T-cell (primary cell): ENCODE measurements at regions not wholly inside any gene's neighbourhood (a gene's known extent, or its start where the extent isn't known, plus 50 kb on each side); places are given as distances from the start of the nearest gene placed in this dataset.

Experiments used
- ATAC-seq, 4 experiments: fragments of 200-7000 bp in 3 of 4; fragments of 150-1000 bp in 1 of 4; cut with Tn5 transposase; replicated peaks in 1 of 4; 1 replicate in 3 of 4; 2 replicates in 1 of 4; pipeline ENCODE4 v1.10.0; 2021; ENCODE audit warnings: moderate library complexity in 3 of 4, mild to moderate bottlenecking in 2 of 4, moderate number of reproducible peaks in 1 of 4
- CTCF ChIA-PET, 2 donors: fragments of 300-600 bp; sonication (Branson Sonifier 250); formaldehyde crosslinking; loops; one replicate each; lab custom pipeline; 2022; ENCODE audit warnings: antibody characterized with exemption in 2 of 2; lab: Charles Lee
- POLR2A ChIA-PET, 2 donors: fragments of 300-600 bp; sonication (Branson Sonifier 250); formaldehyde crosslinking; loops; one replicate each; lab custom pipeline; 2022; ENCODE audit warnings: antibody characterized with exemption in 2 of 2; lab: Charles Lee
- DNase-seq, 35 experiments: peaks; one replicate each; pipeline versions ENCODE4 v3.0.0 to v3.0.0-alpha.2; 2013 to 2023
- H3K27ac ChIP-seq: one replicate; pipeline ENCODE4 v1.5.1; 2013; ENCODE audit warnings: low read length
- H3K27me3 ChIP-seq, 2 experiments: replicated peaks in 1 of 2; 1 replicate in 1 of 2; 2 replicates in 1 of 2; pipeline versions ENCODE4 v1.6.1 to v1.7.0; 2013; ENCODE audit warnings: low read length in 1 of 2, mixed read lengths in 1 of 2; ENCODE audit not compliant: control insufficient read depth in 2 of 2, insufficient read depth in 2 of 2; ENCODE audit errors: extremely low read depth in 1 of 2
- H3K36me3 ChIP-seq, 2 donors: 1 replicate in 1 of 2; 2 replicates in 1 of 2; pipeline versions ENCODE4 v1.6.1 to v1.7.0; 2013; ENCODE audit warnings: low read length in 1 of 2; ENCODE audit not compliant: control insufficient read depth in 2 of 2, insufficient read depth in 1 of 2; ENCODE audit errors: extremely low read depth in 1 of 2
- H3K4me1 ChIP-seq, 2 experiments: 1 replicate in 1 of 2; 2 replicates in 1 of 2; pipeline versions ENCODE4 v1.6.1 to v1.7.0; 2013; ENCODE audit warnings: low read length in 2 of 2, mixed read lengths in 1 of 2; ENCODE audit not compliant: insufficient read depth in 2 of 2, control insufficient read depth in 1 of 2; ENCODE audit errors: extremely low read depth in 1 of 2
- H3K4me3 ChIP-seq, 2 donors: 1 replicate in 1 of 2; 2 replicates in 1 of 2; pipeline versions ENCODE4 v1.5.1 to v1.7.0; 2013; ENCODE audit warnings: mild to moderate bottlenecking in 2 of 2, low read length in 1 of 2, moderate library complexity in 1 of 2; ENCODE audit not compliant: control insufficient read depth in 1 of 2; ENCODE audit errors: extremely low read depth in 1 of 2
- H3K9me3 ChIP-seq: 2 replicates; pipeline ENCODE4 v1.7.0; 2013
- H3K27ac Mint-ChIP-seq, 2 donors: one replicate each; pipeline ENCODE4 v1.8.0; 2020 to 2021; ENCODE audit warnings: mild to moderate bottlenecking in 2 of 2, mixed read lengths in 2 of 2
- H3K27me3 Mint-ChIP-seq, 2 donors: one replicate each; pipeline ENCODE4 v1.8.0; 2021 to 2022; ENCODE audit warnings: mixed read lengths in 2 of 2
- H3K36me3 Mint-ChIP-seq: one replicate; pipeline ENCODE4 v1.8.0; 2021; ENCODE audit warnings: mixed read lengths
- H3K4me1 Mint-ChIP-seq, 3 donors: one replicate each; pipeline ENCODE4 v1.8.0; 2020 to 2022; ENCODE audit warnings: mixed read lengths in 3 of 3, mild to moderate bottlenecking in 1 of 3
- H3K4me3 Mint-ChIP-seq, 3 donors: one replicate each; pipeline ENCODE4 v1.8.0; 2020 to 2022; ENCODE audit warnings: mild to moderate bottlenecking in 3 of 3, mixed read lengths in 3 of 3, moderate library complexity in 3 of 3
- H3K9me3 Mint-ChIP-seq, 3 donors: one replicate each; pipeline ENCODE4 v1.8.0; 2020 to 2022; ENCODE audit warnings: mixed read lengths in 3 of 3
- WGBS: methylation state at CpG from one replicate; pipeline ENCODE4 v1.1.5; 2013; ENCODE audit warnings: missing lambda C conversion rate; ENCODE audit not compliant: insufficient coverage; 5-methylcytosine and 5-hydroxymethylcytosine counted together

DNA sequence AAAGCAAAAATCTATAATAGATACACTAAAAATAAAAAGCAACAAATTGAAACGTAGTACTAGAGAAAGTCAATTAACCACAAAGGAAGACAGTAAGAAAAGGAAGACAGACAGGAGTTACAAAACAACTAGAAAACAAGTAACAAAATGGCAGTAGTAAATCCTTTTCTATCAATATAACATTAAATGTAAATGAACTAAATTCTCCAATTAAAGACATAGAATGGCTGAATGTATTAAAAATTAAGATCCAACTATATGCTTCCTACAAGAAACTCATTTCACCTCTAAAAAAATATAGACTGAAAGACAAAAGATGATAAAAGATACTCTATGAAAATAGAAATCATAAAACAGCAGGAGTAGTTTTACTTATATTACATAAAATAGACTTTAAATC is 79.1 kb downstream of the CTH start:
- Mint-ChIP-seq H3K36me3 (no peaks in the 10 kb centered on the region), H3K27ac (no peak overlapping the region), H3K4me3 (no peak overlapping the region), H3K9me3 (no peaks in the 10 kb centered on the region), H3K4me1 (no peaks in the 10 kb centered on the region), H3K27me3 (peaks cover 4 to 17% of the 10 kb centered on the region in 2 donors)
- Histone ChIP-seq H3K4me1 (no peaks in the 10 kb centered on the region), H3K4me3 (no peak overlapping the region), H3K36me3 (no peaks in the 10 kb centered on the region), H3K27ac (no peak overlapping the region), H3K27me3 (peaks cover 0 to 6% of the 10 kb centered on the region in 2 experiments), H3K9me3 (peaks cover 3% of the 10 kb centered on the region)
- ChIA-PET POLR2A (no interaction called here), CTCF (no interaction called here)
- DNase-seq (no peak), ATAC-seq (no peak)
- WGBS: no CpG with 5 or more reads among the region's 1 CpG

GRCh38 chr1:70495370-70495769 is 84.3 kb downstream of the CTH start:
- no peaks in the 10 kb centered on the region for H3K9me3 Mint-ChIP-seq
- WGBS: no CpG with 5 or more reads among the region's 2 CpGs
- H3K36me3 ChIP-seq: no peaks in the 10 kb centered on the region
- ATAC-seq: no peak
- no peaks in the 10 kb centered on the region for H3K36me3 Mint-ChIP-seq
- H3K4me1 ChIP-seq: no peaks in the 10 kb centered on the region
- H3K27ac ChIP-seq: no peak overlapping the region
- no peak for DNase-seq
- no peaks in the 10 kb centered on the region for H3K27me3 ChIP-seq
- H3K27me3 Mint-ChIP-seq: peaks cover 0 to 8% of the 10 kb centered on the region in 2 donors
- ChIA-PET CTCF (no interaction called here), POLR2A (no interaction called here)
- H3K9me3 ChIP-seq: peaks cover under 1% of the 10 kb centered on the region
- no peak overlapping the region for H3K4me3 ChIP-seq
- no peaks in the 10 kb centered on the region for H3K4me1 Mint-ChIP-seq
- no peak overlapping the region for H3K27ac Mint-ChIP-seq
- H3K4me3 Mint-ChIP-seq: no peak overlapping the region

- DNase-seq (no peak), ATAC-seq (no peak)
- Histone ChIP-seq H3K9me3 (no peaks in the 10 kb centered on the region), H3K27me3 (no peaks in the 10 kb centered on the region), H3K27ac (no peak overlapping the region), H3K36me3 (no peaks in the 10 kb centered on the region), H3K4me3 (no peak overlapping the region), H3K4me1 (no peaks in the 10 kb centered on the region)
- Mint-ChIP-seq H3K9me3 (no peaks in the 10 kb centered on the region), H3K4me3 (no peak overlapping the region), H3K27me3 (peaks cover 0 to 6% of the 10 kb centered on the region in 2 donors), H3K36me3 (no peaks in the 10 kb centered on the region), H3K4me1 (no peaks in the 10 kb centered on the region), H3K27ac (no peak overlapping the region)
- ChIA-PET POLR2A (no interaction called here), CTCF (no interaction called here)
- no CpG with 5 or more reads among the region's 2 CpGs for WGBS
Observed at GRCh38 chr1:70496181-70496580, 85.1 kb downstream of the CTH start.

GRCh38 chr1:70497152-70497551 is 86.1 kb downstream of the CTH start:
- 90% methylated on average over 3 of the region's 3 CpGs for WGBS
- Mint-ChIP-seq H3K36me3 (no peaks in the 10 kb centered on the region), H3K27me3 (no peaks in the 10 kb centered on the region), H3K4me3 (no peak overlapping the region), H3K27ac (no peak overlapping the region), H3K4me1 (no peaks in the 10 kb centered on the region), H3K9me3 (no peaks in the 10 kb centered on the region)
- Histone ChIP-seq H3K4me3 (no peak overlapping the region), H3K27me3 (no peaks in the 10 kb centered on the region), H3K4me1 (no peaks in the 10 kb centered on the region), H3K36me3 (no peaks in the 10 kb centered on the region), H3K27ac (no peak overlapping the region), H3K9me3 (no peaks in the 10 kb centered on the region)
- POLR2A ChIA-PET: interaction anchor here in 1 of 2 donors (0.6 kb wide), 1 partner anchor 301 kb away, joined by 3 read pairs; no protein-coding TSS in a partner anchor
- CTCF ChIA-PET: interaction anchor here in 1 of 2 donors (0.5 kb wide), 1 partner anchor 360 kb away, joined by 3 read pairs; no protein-coding TSS in a partner anchor
- ATAC-seq (no peak), DNase-seq (no peak)

GRCh38 chr1:70498666-70499065 is 87.6 kb downstream of the CTH start:
- ATAC-seq: no peak
- Mint-ChIP-seq H3K27me3 (no peaks in the 10 kb centered on the region), H3K27ac (no peak overlapping the region), H3K36me3 (no peaks in the 10 kb centered on the region), H3K4me3 (no peak overlapping the region), H3K4me1 (no peaks in the 10 kb centered on the region), H3K9me3 (no peaks in the 10 kb centered on the region)
- no peaks in the 10 kb centered on the region for H3K27me3 ChIP-seq
- no peak overlapping the region for H3K4me3 ChIP-seq
- no peaks in the 10 kb centered on the region for H3K4me1 ChIP-seq
- no peaks in the 10 kb centered on the region for H3K9me3 ChIP-seq
- no CpG with 5 or more reads among the region's 2 CpGs for WGBS
- POLR2A ChIA-PET: no interaction called here
- no peak overlapping the region for H3K27ac ChIP-seq
- no peak for DNase-seq
- CTCF ChIA-PET: no interaction called here
- H3K36me3 ChIP-seq: no peaks in the 10 kb centered on the region

DNA sequence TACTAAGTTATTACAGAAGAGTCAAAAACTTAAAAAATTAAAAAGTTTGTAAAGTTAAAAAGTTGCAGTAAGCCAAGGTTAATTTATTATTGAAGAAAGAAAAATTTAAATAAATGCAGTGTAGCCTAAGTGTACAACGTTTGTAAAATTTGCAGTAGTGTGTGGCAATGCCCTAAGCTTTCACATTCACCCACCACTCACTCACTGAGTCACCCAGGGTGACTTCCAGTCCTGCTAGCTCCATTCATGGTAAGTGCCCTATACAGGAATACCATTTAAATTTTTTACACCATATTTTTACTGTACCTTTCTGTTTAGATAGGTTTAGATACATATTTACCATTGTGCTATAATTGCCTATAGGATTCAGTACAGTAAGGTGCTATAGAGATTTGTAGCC is 88.6 kb downstream of the CTH start:
- Mint-ChIP-seq H3K4me1 (no peaks in the 10 kb centered on the region), H3K27ac (no peak overlapping the region), H3K4me3 (no peak overlapping the region), H3K9me3 (no peaks in the 10 kb centered on the region), H3K36me3 (no peaks in the 10 kb centered on the region), H3K27me3 (peaks cover 0 to 4% of the 10 kb centered on the region in 2 donors)
- H3K9me3 ChIP-seq: no peaks in the 10 kb centered on the region
- DNase-seq (no peak), ATAC-seq (no peak)
- ChIA-PET POLR2A (no interaction called here), CTCF (interaction anchor here in 1 of 2 donors (0.6 kb wide), 1 partner anchor 13 kb away, joined by 8 read pairs; no protein-coding TSS in a partner anchor)
- no peak overlapping the region for H3K4me3 ChIP-seq
- H3K27ac ChIP-seq: no peak overlapping the region
- H3K4me1 ChIP-seq: no peaks in the 10 kb centered on the region
- no CpG with 5 or more reads among the region's 1 CpG for WGBS
- H3K36me3 ChIP-seq: no peaks in the 10 kb centered on the region
- H3K27me3 ChIP-seq: no peaks in the 10 kb centered on the region

GRCh38 chr1:70503358-70503757 is 92.3 kb downstream of the CTH start:
- Mint-ChIP-seq H3K27me3 (peaks cover 11 to 13% of the 10 kb centered on the region in 2 donors), H3K4me1 (no peaks in the 10 kb centered on the region), H3K36me3 (no peaks in the 10 kb centered on the region), H3K9me3 (no peaks in the 10 kb centered on the region), H3K4me3 (no peak overlapping the region), H3K27ac (no peak overlapping the region)
- H3K4me1 ChIP-seq: no peaks in the 10 kb centered on the region
- H3K4me3 ChIP-seq: no peak overlapping the region
- ChIA-PET POLR2A (no interaction called here), CTCF (interaction anchor here (0.6 to 1.0 kb wide), 2 partner anchors 9 to 370 kb away, joined by 3 read pairs; no protein-coding TSS in a partner anchor)
- H3K36me3 ChIP-seq: no peaks in the 10 kb centered on the region
- ATAC-seq (no peak), DNase-seq (no peak)
- no peaks in the 10 kb centered on the region for H3K9me3 ChIP-seq
- H3K27me3 ChIP-seq: no peaks in the 10 kb centered on the region
- H3K27ac ChIP-seq: no peak overlapping the region
- no CpG with 5 or more reads among the region's 1 CpG for WGBS
